Gastrocnemius medialis (tissue), 4 donors: ENCODE measurements at regions not wholly inside any gene's neighbourhood (a gene's known extent, or its start where the extent isn't known, plus 50 kb on each side); places are given as distances from the start of the nearest gene placed in this dataset.

Experiments used
- ATAC-seq, 2 donors: fragments of 150-250 bp; one replicate each; pipeline ENCODE4 v1.9.1; 2016
- DNase-seq, 2 donors: peaks; one replicate each; pipeline ENCODE4 v3.0.0-alpha.2; 2019
- H3K27ac ChIP-seq, 4 donors: fragments of 200-600 bp; sonication (generic); 1 replicate in 1 of 4; 2 replicates in 3 of 4; pipeline ENCODE4 v1.5.1; 2016 to 2018; ENCODE audit warnings: mild to moderate bottlenecking in 2 of 4, moderate library complexity in 1 of 4
- H3K27me3 ChIP-seq, 3 donors: fragments of 200-600 bp; sonication (generic) in 2 of 3; 1 replicate in 1 of 3; 2 replicates in 2 of 3; pipeline versions ENCODE4 v1.5.1 to v1.6.0; 2016 to 2019; ENCODE audit warnings: mild to moderate bottlenecking in 1 of 3, moderate library complexity in 1 of 3
- H3K36me3 ChIP-seq, 2 donors: fragments of 200-600 bp; sonication (generic) in 1 of 2; one replicate each; pipeline ENCODE4 v1.5.1; 2017 to 2018
- H3K4me1 ChIP-seq, 2 donors: fragments of 200-600 bp; sonication (generic) in 1 of 2; one replicate each; pipeline ENCODE4 v1.5.1; 2016 to 2017; ENCODE audit warnings: mild to moderate bottlenecking in 2 of 2
- H3K4me3 ChIP-seq, 4 donors: fragments of 200-600 bp; sonication (generic) in 3 of 4; 1 replicate in 1 of 4; 2 replicates in 3 of 4; pipeline ENCODE4 v1.5.1; 2016 to 2019; ENCODE audit warnings: mild to moderate bottlenecking in 2 of 4
- H3K9me3 ChIP-seq, 3 donors: fragments of 200-600 bp; sonication (generic) in 2 of 3; 1 replicate in 1 of 3; 2 replicates in 2 of 3; pipeline ENCODE4 v1.5.1; 2016 to 2019
- POLR2A ChIP-seq, 2 donors: fragments of 450-650 bp; IDR thresholded peaks; one replicate each; pipeline ENCODE4 v1.6.1; 2017; ENCODE audit warnings: antibody characterized with exemption in 2 of 2, mild to moderate bottlenecking in 2 of 2, moderate library complexity in 2 of 2
- in situ Hi-C, 4 donors: fragments of 200-750 bp; cut with MboI; loops; one replicate each; pipeline versions ENCODE4 v1.15.0 to v1.8.0; 2017; ENCODE audit warnings: low sequenced_read_pairs in 4 of 4
- intact Hi-C: fragments of 100-400 bp; cut with DNase I; formaldehyde crosslinking; loops from one replicate; pipeline ENCODE4 v1.15.1; 2023; ENCODE audit warnings: low total_unique reads
- TF ChIP-seq, protein P1 (sequence below), 5 experiments: fragments of 450-650 bp in 3 of 5; fragments of 200-600 bp in 2 of 5; sonication (generic) in 2 of 5; IDR thresholded peaks in 4 of 5; conservative IDR thresholded peaks in 1 of 5; 1 replicate in 4 of 5; 2 replicates in 1 of 5; pipeline ENCODE4 v1.5.1; 2016 to 2019; ENCODE audit warnings: antibody characterized with exemption in 5 of 5, mild to moderate bottlenecking in 3 of 5, moderate library complexity in 3 of 5

DNA sequence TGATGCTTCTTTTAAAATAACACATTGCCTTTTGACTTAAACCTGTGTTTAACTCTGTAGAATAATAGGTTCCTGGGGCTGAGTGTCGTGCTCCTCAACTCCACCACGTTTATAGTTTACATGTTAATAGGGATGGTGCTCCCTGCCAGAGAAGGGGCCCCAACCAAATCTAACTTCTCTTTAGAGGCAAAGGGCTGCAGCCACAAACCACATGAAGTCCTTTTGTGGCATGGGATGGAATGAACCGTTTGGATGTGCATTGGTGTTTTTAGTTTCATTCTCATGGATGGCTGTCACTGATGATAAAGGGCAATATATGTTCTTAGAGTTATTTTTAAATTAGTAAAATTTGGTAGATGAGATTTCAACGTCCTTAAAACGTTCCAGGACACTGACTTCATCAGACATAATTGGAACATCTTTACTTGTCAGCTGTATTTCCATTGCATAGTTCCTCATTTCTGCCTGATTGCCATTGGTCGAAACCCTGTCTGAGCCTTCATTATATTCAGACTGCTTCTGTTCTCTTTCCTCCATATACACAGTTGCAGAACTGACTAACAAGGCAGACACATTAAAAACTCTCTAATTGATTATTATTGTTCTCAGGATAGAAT is 60.4 kb upstream of the HPF1 start:
- in situ Hi-C loops = no loop called here
- no peak for ATAC-seq
- intact Hi-C loops = no loop called here
- Histone ChIP-seq H3K27me3 (no peaks in the 10 kb centered on the region), H3K9me3 (no peaks in the 10 kb centered on the region), H3K36me3 (no peaks in the 10 kb centered on the region), H3K27ac (no peak overlapping the region), H3K4me3 (no peak overlapping the region), H3K4me1 (no peaks in the 10 kb centered on the region)
- TF ChIP-seq, protein P1, sequence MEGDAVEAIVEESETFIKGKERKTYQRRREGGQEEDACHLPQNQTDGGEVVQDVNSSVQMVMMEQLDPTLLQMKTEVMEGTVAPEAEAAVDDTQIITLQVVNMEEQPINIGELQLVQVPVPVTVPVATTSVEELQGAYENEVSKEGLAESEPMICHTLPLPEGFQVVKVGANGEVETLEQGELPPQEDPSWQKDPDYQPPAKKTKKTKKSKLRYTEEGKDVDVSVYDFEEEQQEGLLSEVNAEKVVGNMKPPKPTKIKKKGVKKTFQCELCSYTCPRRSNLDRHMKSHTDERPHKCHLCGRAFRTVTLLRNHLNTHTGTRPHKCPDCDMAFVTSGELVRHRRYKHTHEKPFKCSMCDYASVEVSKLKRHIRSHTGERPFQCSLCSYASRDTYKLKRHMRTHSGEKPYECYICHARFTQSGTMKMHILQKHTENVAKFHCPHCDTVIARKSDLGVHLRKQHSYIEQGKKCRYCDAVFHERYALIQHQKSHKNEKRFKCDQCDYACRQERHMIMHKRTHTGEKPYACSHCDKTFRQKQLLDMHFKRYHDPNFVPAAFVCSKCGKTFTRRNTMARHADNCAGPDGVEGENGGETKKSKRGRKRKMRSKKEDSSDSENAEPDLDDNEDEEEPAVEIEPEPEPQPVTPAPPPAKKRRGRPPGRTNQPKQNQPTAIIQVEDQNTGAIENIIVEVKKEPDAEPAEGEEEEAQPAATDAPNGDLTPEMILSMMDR (IDR thresholded peaks at IDR 0.05 in 4 of 5, conservative IDR thresholded peaks at IDR 0.05 in 1 of 5) = no peak
- no peak for TF ChIP-seq POLR2A (IDR thresholded peaks at IDR 0.05)
- DNase-seq = no peak

DNA sequence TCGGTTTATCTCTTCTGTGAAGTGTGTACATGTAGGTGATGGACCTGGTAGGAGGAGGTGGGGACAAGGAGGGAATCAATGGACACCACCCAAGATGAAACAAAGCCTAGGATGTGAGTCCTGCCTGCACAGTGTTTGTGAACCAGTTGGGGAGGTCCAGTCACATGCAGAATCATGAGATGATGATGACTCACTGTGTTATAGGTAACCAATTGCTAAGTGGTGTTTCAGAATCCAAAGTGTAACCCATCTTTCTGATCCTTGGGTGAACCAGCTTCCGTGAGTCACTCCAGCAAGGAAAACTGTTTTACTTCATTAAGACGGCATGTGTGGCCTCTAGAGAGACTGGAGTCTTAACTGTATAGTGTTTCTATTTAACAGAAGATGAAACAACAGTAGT is 57.9 kb upstream of the HPF1 start:
- no peak for DNase-seq
- H3K27me3 ChIP-seq = no peaks in the 10 kb centered on the region
- H3K36me3 ChIP-seq = no peaks in the 10 kb centered on the region
- ATAC-seq = no peak
- H3K9me3 ChIP-seq = no peaks in the 10 kb centered on the region
- no peaks in the 10 kb centered on the region for H3K4me1 ChIP-seq
- in situ Hi-C loops = no loop called here
- H3K27ac ChIP-seq = no peak overlapping the region
- H3K4me3 ChIP-seq = no peak overlapping the region
- intact Hi-C loops = no loop called here
- TF ChIP-seq, protein P1 (IDR thresholded peaks at IDR 0.05 in 4 of 5, conservative IDR thresholded peaks at IDR 0.05 in 1 of 5) = no peak
- TF ChIP-seq POLR2A (IDR thresholded peaks at IDR 0.05) = no peak

DNA sequence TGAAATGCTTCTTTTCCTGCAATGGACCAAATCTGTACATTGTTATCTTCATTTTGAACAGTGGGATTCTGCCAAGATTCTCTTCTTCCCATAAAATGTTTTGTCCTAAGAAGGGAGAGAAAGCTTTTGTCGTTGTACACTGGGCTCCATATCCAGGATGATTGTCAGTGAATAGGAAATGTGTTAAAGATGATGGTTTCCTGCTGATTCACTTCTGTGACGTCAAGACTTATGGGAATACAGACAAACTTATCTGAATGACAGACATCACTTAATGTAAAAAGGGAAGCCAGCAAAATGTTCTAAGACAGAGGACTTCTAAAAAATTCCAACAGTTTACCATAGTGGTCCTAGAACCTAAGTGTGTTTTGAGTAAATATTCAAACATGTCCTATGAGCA is 53.7 kb upstream of the HPF1 start:
- intact Hi-C loops = loop anchor here (2.0 kb wide), 2 partner anchors 199 to 279 kb away; partner anchors contain the start of gene NEK1

DNA sequence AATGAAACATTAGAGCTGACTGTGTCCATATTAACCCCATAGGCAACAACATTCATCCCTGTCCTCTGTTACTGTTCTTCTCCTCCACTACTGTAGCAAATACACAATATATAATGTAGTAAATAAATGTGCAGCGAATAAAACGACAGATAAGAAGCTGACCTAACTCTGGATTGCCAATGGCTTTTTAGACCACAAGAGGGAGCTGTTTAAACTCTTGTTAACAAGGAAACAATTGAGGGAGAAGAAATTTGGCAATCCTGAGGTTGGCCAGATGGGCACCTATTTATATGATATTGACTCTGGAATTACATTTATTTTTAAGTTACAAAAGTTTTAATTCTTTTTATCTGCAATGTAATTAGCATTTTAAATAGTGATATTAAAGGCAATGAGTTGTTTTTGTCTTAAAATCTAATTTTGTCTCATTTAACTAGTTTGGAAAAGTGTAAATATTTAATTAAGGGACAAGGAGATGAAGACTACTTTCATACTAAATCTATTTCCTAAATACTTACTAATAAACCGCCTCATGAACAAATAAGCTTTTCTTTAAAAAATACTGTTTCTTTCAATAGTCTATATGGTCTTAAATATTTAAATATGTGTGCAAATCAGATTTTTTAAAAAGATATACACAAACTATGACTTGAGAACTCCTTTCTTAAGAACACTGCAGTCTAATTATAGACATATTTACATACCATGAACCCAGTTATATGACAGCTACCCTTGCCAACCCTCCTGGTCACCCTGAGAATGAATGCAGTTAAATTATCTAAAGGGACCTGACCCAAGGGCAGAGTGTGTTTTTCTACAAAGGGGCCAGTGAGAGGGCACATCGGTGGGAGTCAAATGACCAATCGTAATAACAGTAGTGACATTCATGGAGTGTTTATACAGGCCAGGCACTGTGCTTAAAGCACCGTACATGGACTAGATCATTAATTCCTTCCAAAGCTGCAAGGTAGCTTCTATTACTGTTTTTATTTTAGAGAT is 52.9 kb upstream of the HPF1 start:
- DNase-seq = peak in 1 of 2 donors; percentile 3
- intact Hi-C loops (loop anchor here (1.0 to 2.0 kb wide), 3 partner anchors 198 to 280 kb away; partner anchors contain the start of gene NEK1), in situ Hi-C loops (loop anchor here in 2 of 4 donors (5.0 kb wide), 2 partner anchors 232 to 237 kb away; no protein-coding TSS in a partner anchor)
- ATAC-seq = peak in 1 of 2 donors; percentile 66
- H3K36me3 ChIP-seq = no peaks in the 10 kb centered on the region
- H3K9me3 ChIP-seq = no peaks in the 10 kb centered on the region
- H3K27me3 ChIP-seq = no peaks in the 10 kb centered on the region
- no peak overlapping the region for H3K27ac ChIP-seq
- no peak overlapping the region for H3K4me3 ChIP-seq
- H3K4me1 ChIP-seq = no peaks in the 10 kb centered on the region
- no peak for TF ChIP-seq POLR2A (IDR thresholded peaks at IDR 0.05)
- TF ChIP-seq, protein P1 (IDR thresholded peaks at IDR 0.05 in 4 of 5, conservative IDR thresholded peaks at IDR 0.05 in 1 of 5) = peak; percentile 60 to 84 (median 69)

More for the DNA sequence above, 53.7 kb upstream of the HPF1 start:
- in situ Hi-C loops = loop anchor here in 2 of 4 donors (5.0 kb wide), 2 partner anchors 231 to 236 kb away; no protein-coding TSS in a partner anchor
- no peak for DNase-seq
- H3K27me3 ChIP-seq = no peaks in the 10 kb centered on the region
- no peak overlapping the region for H3K27ac ChIP-seq
- no peak for ATAC-seq
- H3K36me3 ChIP-seq = no peaks in the 10 kb centered on the region
- TF ChIP-seq, protein P1 (IDR thresholded peaks at IDR 0.05 in 4 of 5, conservative IDR thresholded peaks at IDR 0.05 in 1 of 5) = no peak
- no peak for TF ChIP-seq POLR2A (IDR thresholded peaks at IDR 0.05)
- H3K4me1 ChIP-seq = no peaks in the 10 kb centered on the region
- no peak overlapping the region for H3K4me3 ChIP-seq
- H3K9me3 ChIP-seq = no peaks in the 10 kb centered on the region
